ENCODE measurements at regions not wholly inside any gene's neighbourhood (a gene's known extent, or its start where the extent isn't known, plus 50 kb on each side); places are given as distances from the start of the nearest gene placed in this dataset.
"Not testable (repeated sequence)": the region's sequence is repeated elsewhere in the genome, so short reads cannot be mapped to it uniquely, and the experiment has no call there.

DNA sequence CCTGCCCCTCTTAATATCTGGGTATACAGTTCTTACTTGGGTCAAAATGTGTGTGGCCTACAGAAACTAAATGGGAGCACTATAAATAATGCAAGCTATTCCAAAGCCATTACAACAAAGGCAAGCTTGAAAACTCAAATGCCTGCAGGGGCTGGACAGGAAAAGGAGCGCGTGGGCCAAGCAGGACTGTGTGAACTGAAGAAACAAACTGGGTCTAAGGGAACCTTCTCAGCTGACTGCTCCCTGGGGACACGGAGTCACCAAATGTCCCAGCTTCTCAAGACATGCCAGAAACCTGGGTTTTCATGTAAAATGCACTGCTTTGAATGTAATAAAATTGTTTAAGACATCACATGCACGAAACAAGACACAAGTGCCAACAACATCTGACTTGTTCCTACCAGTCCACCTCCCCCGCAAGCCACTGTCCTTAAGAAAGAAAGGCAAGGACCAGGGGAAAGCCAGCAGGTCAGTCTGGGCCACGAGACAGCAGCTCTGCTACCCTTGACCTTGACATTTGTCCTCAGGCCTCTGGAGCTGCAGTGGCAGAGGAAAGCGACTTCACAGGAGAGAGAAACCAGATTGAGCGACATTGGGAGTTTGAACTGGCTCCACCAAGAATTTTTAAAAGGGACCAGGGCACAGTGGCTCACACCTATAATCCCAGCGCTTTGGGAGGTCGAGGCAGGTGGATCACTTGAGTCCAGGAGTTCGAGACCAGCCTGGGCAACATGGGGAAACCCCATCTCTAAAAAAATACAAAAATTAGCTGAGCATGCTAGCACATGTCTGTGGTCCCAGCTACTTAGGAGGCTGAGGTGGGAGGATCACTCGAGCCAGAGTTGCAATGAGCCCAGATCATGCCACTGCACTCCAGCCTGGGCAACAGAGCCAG, 89.7 kb upstream of the SH3BP4 start:
- DNase-seq: no peak

DNA sequence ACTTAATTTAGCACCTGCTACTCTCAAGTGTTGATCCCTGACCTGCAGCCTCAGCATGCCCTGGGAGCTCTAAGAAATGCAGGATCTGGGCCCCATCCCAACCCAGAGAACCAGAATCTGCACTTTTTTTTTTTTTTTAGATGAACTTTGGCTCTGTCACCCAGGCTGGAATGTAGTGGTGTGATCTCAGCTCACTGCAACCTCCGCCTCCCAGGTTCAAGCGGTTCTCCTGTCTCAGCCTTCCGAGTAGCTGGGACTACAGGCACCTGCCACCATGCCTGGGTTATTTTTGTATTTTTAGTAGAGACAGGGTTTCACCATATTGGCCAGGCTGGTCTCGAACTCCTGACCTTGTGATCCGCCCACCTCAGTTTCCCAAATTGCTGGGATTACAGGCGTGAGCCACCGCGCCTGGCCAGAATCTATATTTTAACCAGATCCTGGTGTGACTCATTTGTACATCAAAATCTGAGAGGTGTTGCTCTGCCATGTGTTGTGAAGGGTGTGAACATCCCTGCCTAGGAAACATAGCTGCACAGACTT, 92.4 kb upstream of the SH3BP4 start:
- DNase-seq: not testable (repeated sequence)

DNA sequence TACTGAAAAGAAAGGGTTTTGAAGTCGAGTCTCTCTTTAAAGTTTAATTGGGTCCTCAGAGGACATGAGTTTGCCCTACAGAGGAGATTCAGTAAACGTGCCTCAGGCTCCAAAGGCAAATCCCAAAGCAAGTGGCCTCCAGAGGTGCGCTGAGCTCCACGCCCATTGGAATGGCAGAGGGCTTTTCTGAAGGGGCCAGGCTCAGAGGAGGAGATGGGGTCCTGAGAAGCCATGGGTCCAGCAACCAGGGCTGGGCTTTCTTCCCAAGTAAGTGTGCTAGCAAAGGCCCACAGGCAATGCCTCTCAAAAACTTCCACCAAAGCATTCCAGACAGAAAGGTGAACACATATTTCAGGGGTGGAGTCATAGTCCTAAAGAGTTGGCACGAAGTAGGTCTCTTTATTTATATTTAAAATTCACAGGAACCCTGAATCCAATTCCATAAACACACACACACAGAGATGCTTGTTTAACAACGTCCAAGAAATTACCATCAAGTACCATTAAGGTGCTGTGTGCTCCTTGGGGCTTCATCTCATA, 93.0 kb upstream of the SH3BP4 start:
- DNase-seq: no peak

DNA sequence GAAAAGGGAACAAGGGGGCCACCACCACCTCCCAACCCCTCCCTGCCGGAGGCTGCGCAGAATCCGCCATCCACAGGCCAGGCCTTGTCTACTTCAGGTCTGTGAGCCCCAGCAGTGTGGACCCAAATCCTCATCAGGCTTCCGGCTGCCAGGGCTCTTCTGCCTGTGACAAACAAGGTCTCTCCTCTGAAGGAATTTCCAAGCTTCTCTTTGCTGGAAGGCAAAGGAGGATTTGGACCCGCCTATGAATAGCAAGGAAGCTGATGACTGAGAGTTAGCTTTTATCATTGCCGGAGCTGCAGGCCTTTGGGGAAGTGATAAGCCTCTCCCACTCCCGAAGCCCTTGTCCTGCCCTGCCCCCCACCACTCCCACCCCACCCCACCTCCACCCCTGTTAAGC, 93.7 kb upstream of the SH3BP4 start:
- DNase-seq: no peak

DNA sequence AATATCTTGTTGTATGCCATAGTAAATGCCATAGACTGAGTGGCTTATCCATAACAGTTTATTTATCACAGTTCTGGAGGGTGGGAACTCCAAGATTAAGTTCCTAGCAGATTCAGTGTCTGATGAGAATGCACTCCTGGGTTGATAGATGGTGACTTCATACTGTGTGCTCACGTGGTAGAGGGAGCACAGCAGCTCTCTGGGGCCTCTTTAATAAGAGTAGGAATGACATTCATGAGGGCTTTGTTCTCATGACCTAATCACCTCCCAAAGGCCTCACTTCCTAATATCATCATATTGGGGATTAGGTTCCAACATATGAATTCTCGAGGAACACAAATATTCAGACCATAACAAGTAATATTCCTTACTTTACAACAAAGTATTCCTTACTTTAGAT, 98.1 kb upstream of the SH3BP4 start:
- no peak for DNase-seq

DNA sequence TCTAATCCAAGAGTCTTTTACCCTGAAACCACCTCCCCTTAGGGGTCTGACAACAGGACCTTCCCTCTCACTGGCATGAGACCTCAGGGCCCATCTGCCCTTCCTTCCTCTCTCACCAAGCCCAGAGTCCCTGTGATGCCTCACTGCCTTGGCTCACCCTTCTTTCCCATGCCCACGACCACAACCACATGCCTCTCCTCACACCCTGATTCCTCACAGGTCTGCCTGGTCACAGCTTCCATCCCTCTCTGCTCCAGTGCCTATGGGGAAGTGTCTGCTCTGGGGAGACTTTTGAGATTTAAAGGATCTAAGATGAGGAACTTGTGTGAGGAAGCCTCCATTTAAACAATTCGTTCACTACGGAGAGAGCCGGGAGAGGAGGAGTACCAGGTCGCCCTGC, 98.9 kb upstream of the SH3BP4 start:
- DNase-seq: no peak

DNA sequence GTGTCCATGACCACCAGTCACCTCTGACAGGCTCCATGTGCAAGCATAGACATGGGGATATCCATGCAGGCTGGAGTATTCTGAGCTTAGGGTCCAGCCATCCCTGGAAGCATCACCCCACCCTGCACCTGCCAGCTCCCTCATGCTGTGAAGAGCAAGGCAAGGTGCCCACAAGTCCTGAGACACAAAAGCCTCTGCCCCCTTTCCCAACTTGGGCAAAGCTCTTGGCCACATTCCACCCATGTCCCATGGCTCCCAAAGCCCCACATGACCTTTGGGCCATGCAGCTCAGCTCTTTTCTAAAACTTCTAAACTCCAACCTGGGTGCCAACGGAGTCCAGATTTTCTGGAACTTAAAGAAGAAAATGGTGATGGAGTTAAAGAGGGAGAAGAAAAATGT, 99.8 kb upstream of the SH3BP4 start:
- DNase-seq: no peak

DNA sequence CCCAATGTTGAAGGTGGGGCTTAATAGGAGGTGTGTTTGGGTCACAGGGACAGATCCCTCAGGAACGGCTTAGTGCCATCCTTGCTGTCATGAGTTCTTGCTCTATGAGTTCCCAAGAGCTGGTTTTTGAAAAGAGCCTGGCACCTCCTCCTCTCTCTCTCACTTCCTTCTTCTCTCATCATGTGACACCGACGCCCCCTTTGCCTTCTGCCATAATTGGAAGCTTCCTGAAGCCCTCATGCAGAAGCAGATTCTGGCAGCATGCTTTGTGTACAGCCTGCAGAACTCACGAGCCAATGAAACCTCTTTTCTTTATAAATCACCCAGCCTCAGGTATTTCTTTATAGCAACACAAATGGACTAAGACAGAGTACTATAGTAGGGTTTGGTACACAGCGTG, 100.4 kb upstream of the SH3BP4 start:
- DNase-seq: no peak

DNA sequence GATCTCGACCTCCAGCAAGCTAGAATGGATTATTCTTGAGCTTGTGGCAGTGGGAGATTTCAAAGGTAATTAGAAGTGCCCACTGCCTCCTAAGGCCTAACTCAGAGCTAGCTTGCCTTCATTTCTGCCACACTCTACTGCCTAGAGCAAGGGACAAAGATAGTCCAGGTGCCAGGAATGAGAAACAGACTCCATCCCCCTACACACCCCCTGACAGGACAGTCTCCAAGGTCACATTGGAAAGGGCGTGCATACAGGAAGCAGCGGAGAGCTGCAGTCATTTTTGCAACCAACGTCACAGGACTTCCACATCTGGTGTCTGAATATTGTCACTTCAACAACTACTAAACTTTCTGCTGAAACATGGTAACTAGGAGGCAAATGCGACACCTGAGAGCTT, 101.0 kb upstream of the SH3BP4 start:
- no peak for DNase-seq

DNA sequence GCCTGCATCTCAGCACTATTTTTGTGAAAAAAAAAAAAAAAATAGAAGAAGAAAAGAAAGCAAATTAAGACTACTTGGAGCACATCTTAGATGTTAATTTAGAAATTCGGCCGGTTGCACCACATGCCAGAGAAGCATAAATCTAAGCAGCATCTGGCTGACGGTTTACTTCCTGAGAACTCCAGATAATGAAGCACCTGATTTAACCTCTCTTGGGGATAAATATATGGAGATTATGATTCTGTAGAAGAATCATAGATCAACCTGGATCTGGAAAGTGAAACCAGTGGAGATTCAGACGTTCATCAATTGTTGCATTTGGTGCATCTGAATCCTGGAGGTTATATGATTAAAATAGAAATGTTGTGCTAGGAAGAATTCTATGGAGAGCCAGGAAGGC, 102.1 kb upstream of the SH3BP4 start:
- DNase-seq: no peak

DNA sequence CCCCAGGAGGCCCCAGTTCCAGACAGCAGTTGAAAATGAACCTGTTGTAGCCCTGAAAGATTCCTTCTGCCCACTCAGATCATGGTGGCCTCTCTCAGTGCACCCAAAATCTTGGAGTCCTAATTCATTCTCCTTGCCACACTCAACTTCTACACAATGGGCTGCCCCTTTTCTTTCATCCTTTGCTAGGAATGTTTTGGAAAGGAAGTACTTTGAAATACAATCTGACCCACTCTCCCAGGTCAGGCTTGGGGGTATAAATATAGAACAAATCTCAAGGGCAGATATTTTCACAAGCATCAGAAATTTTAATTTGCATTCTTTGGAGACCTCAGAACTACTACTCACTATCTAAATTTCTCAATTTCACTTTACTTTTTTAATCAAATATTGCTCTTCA, 103.2 kb upstream of the SH3BP4 start:
- no peak for DNase-seq

DNA sequence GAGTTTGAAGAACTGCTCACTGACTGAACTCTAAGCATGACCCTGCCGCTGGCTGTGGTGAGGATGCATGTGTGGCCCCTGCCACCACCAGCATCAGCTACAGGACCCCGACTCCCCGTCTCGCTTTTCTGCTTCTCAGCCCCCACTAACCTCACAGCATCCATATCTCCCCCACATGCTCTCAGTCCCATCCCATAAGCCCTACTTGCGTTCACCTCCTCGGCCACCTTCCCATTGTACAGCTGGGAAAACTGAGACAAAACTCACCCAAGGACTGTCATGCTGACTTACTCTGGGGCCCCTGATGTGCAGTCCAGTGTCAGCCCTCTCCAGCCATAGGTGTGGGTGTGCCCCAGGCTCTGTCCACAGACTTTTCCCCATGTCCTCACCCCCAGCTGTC, 104.2 kb upstream of the SH3BP4 start:
- no peak for DNase-seq

DNA sequence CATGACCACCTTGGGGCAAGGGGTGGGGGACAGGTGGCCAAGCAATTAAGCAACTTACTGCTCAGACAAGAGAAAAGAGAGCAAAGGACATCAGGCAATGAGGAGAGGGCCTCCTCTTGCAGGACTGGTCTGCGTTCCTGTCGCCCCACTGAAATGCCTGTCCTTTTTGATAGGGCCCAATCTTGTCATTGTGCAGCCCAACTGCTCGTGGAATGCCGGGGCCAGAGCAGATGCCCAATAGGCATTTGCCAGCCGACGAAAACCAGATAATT, 104.5 kb upstream of the SH3BP4 start:
- DNase-seq: no peak

DNA sequence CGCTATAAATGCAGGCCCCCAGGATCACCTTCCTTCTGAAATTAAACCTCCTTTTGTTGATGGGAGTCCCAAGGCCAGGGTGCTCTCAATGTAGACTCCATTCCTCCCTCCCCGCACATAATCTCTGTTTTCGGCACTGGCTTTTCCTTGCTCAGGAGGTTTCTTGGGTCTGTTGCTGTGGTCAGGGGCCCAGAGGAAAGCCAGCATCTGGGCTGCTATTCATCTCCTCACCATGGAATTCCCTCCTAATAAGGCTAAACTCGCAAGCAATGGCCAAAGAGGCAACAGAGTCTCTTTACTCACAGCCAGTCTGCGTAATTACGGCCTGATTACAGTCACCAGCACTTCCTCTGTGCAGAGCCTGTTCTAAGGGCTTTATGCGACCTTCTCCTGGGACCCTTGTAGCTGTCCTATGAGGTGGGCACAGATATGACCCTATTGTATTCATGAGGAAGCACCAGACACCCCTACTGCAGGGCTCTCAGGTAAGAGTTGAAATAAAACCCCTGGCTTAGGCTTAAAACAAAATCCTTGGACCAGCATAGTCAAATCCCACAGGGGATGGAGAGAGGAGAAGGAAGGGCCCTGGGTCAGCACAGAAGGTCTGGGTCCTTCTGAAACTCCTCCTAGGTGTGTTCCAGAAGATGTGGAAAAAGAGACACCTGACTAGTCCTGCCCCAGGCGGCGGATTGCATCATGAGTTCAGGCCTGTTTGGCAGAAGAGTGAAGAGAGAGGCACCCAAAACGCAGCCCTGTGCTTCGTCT, 105.0 kb upstream of the SH3BP4 start:
- DNase-seq: no peak

DNA sequence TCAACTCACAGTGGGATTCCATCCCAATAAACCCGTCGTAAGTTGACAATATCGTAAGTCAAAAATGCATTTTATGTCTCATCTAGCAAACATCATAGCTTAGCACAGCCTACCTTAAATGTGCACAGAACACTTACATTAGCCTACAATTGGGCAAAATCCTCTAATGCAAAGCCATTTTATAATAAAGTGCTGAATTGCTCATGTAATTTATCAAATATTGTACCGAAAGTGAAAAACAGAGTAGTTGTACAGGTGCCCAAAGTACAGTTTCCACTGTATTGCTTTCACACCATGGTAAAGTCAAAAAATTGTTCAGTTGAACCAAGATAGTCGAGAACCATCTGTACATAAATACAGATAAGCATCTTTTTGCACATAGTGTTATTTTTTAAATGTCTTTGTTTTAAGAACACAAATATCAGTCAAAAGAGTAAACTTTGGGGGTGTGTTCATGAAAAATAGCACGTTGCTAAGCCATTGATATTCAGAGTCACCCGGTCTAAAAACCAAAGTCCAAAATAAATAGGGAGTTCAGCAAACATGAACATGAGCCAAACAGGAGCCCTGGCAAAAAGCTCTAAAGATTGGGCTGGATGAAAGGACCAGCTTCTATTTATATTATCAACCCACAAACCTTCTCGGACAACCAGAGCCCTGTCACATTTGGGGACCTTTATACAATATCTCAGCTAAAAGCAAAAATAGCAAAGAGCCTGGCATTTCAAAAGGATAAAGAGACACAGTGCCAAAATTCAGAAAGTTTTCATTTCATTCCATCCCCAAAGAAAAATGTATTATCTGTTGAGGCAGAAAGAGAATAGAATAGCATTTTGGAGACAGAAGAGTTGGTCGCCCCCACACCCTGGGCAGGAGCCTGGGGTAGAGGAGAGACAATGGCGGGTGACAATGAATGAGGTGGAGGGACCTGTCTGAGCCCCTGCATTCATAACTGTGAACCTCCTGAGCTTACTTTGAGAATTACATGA, 105.9 kb upstream of the SH3BP4 start:
- no peak for DNase-seq

DNA sequence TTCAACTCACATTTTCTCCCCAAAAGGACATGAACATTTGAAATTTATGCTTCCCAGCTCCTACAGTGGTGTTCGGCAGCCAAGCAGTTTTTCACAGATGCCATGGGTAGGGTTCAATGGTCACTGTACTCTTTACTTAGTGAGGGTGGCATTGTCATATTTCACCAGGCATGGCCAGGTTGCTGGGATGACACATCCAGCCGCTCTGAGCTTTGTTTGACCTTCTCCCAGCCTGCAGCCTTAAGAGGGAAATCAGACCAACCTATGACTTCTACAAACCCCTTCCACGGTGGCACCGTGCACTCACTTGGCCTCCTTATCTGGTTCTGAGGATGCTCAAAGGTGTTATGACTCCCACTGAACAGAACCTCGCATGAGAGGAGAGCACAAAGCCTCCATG, 108.4 kb upstream of the SH3BP4 start:
- DNase-seq: no peak

DNA sequence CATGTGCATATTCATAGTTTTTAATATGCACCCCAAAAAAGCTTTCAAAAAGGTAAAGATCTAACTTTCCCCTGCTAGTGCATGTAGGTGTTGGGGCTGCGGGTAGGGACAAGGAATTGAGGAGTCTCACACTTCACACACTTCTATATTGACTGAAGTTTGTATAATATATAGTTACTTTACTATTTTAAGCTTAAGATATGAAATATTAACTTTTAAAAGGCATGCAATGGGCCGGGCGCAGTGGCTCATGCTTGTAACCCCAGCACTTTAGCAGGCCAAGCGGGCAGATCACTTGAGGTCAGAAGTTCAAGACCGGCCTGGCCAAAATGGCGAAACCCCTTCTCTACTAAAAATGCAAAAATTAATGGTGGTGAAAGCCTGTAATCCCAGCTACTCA, 109.1 kb upstream of the SH3BP4 start:
- DNase-seq: no peak

DNA sequence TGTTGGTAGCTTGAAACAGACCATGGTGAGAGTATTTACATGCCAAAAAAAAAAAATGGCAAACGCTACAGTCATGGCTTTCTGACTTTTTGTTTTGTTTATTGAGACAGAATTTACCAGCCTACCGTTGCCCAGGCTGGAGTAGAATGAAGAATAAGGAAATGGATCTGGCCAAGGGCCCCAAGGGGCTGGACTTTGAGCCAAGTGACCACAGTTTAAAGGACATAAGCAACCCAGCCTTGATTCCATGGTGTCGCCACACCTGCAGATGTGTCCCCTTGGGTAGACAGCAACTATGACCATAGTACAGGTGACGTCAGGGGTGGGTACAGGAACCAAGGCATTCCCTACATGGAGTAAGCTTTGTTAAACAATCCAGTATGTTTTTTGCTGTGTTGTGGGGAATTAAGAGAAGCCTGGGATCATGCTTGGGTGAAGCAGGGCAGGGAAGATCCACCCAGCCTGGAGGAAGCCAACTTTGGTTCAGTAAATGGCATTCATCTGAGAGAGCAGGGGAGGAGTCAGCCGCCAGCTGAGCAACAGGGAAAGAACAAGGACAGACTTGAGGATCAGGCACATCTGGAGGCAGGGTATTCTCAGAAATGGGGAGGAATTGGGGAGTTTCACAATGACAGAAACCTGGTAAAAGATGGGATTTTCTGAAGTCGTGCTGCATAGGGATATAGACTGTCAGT, 110.3 kb upstream of the SH3BP4 start:
- DNase-seq: no peak

DNA sequence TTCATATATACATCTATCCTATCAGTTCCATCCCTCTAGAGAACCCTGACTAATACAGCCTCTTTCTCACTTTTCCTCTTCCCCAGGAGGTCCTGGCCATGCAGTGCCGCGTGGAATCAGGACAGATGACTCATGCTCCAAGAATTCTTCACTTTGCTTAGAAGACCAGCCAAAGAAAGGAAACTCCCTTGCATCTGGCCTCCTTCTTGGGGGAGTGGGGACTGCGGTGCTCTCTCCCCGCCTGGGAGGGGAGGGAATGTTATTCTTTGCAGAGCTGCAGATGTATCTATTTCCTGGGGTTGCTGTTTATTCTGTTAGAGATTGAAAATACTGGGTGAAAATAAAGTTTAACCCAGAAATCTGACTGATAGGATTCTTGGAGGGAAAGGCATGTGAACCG, 111.5 kb upstream of the SH3BP4 start:
- DNase-seq: no peak

DNA sequence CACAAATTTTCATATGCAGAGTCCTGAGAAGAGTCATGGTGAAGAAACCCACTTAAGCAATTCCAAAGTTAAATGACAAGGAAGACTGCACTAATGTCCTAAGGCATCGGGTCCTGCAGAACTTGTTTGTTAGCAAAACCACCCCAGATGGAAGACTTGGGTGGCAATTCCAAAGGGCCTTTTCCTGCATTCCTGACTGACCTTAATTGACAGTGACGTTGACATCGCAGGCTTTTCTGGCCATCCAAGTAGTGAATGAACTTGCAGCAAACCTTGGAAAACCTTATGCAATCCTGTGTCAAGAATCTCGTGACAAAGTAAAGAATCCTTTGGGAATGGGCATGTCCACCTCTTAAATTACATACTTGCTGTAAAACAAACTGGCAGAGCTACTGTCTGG, 112.5 kb upstream of the SH3BP4 start:
- no peak for DNase-seq

DNA sequence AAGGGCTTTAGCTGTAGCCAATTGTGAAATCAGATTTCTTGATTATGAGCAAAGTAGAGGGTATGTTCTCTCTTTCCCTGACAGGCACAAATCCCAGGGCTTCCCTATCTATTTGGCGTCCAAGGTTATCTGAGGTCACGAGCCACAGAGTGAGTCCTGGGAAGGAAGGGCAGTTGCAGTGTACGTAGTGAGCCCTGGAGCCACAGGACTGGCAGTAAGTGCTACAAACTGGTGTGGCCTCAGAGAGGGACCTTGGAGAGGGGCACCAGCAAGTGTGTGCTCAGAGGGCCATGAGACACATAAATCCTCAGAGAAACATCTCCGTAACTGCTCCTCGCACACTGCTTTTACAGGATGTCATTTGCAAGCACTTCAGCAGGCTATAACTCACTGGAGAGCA, 115.5 kb upstream of the SH3BP4 start:
- DNase-seq: no peak

DNA sequence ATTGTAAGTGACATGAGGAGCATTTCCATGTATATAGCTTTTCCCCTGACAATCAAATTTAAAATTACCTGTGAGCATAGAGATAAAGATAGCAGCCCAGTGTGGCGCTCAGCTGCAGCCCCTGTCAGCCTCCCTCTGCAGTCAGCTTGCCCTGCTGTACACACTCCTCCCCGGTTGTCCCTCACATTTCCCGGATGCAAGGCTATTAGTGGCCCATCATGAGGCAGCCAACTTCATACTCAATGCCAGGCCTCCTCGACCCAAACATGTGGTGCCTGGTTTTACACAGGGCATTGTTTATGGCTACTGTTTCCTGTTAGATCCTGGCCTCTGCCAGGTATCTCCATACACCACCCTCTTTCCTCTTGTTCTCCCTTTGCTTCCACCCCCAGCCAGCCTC, 116.1 kb upstream of the SH3BP4 start:
- no peak for DNase-seq

All from NCI-H1092 treated with DMSO at 0.1 percent for 48 hours (cell line).